ENCODE measurements at regions not wholly inside any gene's neighbourhood (a gene's known extent, or its start where the extent isn't known, plus 50 kb on each side); places are given as distances from the start of the nearest gene placed in this dataset.

DNA sequence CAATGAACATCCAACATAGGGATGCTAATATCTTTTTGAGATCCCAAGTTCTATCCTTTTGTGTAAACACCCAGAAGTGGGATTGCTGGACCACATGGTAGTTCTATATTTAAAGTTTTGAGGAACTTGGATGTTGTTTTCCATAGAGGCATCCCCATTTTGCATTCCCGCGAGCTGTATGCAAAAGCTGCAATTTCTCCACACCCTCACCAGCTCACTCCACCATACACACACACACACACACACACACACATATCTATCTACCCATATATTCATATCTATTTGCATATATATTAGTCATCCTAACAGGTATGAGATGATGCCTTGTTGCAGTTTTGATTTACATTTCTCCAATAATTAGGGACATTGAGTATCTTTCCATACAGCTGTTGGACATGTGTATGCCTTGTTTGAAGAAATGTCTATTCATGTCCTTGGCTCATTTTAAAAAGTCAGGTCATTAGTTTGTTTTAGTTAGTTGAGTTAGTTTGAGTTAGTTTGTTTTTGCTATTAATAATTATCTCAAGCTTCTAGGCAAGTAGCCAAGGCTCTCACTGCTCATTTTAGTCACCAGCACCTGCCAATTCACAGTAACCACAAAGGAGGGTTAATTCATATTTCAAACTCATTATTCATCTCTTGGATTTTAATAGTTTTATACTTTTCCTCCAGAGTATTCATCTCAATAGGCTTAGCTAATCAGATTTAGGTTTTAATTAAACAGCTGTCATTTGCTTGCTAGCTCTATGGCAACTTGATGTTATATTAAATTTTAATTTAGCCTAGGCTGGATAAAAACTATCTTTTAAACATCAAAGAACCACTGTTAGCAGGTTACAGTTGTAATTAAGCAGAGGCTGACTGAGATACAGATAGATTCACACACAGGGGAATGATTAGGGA, 1435.9 kb upstream of the TMEM132C start:
- no peak for ATAC-seq (replicated peaks in 1 of 2)
- no peak overlapping the region for H3K4me3 Mint-ChIP-seq
- DNase-seq, result no peak
- H3K4me1 Mint-ChIP-seq (ENCODE audit: low read depth), result no peaks in the 10 kb centered on the region
- peaks cover 6% of the 10 kb centered on the region in 2 donors for H3K36me3 Mint-ChIP-seq (ENCODE audit: insufficient read depth in 2 of 2)
- H3K27ac Mint-ChIP-seq, result no peak overlapping the region
- H3K9me3 Mint-ChIP-seq, result peaks cover 1 to 9% of the 10 kb centered on the region in 2 donors
- peaks cover 11% of the 10 kb centered on the region for H3K27me3 Mint-ChIP-seq (ENCODE audit: low read depth)

DNA sequence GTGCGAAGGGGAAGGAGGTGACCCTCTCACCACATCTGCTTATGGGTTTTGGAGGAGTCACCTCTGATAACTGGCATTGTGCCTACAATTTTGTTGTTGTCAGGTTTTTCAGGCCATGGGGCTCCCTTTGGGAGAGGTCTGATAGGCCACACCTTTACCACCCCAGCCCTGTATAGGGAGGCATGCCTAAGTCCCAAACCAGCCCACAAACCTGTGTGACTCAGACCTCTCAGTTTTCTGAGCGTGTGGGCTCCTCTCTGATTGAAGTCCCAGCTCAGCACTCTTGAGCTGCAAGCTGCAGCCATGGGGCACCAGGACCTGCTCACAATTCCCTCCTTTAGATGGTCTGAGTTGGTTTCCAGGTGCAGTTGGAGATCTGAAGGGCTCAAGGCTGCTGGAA, 1429.3 kb upstream of the TMEM132C start:
- Mint-ChIP-seq H3K4me1 (ENCODE audit: low read depth) (no peaks in the 10 kb centered on the region), H3K27ac (no peak overlapping the region), H3K4me3 (no peak overlapping the region), H3K36me3 (ENCODE audit: insufficient read depth in 2 of 2) (peaks cover 10 to 12% of the 10 kb centered on the region in 2 donors), H3K27me3 (ENCODE audit: low read depth) (peaks cover 4% of the 10 kb centered on the region), H3K9me3 (peaks cover 5 to 11% of the 10 kb centered on the region in 2 donors)
- DNase-seq (no peak), ATAC-seq (replicated peaks in 1 of 2) (no peak)

DNA sequence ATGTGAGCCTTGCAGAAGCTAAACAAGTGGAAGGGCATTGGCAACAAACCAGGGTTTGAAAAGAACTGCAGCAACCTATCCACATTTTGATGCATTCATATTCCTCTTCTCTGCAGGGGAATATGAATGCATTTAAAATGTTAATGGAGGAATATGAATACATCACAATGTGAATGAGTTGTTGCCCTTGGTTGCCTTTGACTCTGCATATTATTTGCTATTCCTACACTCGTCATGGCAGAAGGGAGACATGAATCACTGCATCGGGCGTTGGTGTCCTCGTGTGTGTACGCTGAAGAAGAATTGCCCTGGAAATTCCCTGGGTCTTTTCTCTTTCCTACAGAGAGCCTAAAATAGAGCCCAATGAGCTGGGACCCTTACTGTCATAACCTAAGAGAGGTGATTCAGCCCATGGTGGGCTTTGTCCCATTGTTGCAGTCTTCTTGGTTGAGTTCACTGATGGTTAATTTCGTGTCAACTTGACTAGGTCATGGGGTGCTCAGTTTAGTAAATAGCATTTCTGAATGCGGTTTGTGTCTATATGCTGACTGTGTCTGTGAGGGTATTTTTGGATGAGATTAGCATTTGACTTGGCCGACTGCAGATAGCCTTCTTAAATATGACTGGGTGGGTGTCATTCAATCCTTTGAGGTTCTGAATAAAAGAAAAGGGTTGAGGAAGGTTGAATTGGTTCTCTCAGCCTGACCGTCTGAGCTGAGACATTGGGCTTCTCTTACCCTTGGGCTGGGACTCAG, 1422.9 kb upstream of the TMEM132C start:
- Mint-ChIP-seq H3K27ac (no peak overlapping the region), H3K36me3 (ENCODE audit: insufficient read depth in 2 of 2) (no peaks in the 10 kb centered on the region), H3K27me3 (ENCODE audit: low read depth) (no peaks in the 10 kb centered on the region), H3K9me3 (peaks cover 3 to 5% of the 10 kb centered on the region in 2 donors), H3K4me3 (no peak overlapping the region), H3K4me1 (ENCODE audit: low read depth) (no peaks in the 10 kb centered on the region)
- DNase-seq, result no peak
- no peak for ATAC-seq (replicated peaks in 1 of 2)

DNA sequence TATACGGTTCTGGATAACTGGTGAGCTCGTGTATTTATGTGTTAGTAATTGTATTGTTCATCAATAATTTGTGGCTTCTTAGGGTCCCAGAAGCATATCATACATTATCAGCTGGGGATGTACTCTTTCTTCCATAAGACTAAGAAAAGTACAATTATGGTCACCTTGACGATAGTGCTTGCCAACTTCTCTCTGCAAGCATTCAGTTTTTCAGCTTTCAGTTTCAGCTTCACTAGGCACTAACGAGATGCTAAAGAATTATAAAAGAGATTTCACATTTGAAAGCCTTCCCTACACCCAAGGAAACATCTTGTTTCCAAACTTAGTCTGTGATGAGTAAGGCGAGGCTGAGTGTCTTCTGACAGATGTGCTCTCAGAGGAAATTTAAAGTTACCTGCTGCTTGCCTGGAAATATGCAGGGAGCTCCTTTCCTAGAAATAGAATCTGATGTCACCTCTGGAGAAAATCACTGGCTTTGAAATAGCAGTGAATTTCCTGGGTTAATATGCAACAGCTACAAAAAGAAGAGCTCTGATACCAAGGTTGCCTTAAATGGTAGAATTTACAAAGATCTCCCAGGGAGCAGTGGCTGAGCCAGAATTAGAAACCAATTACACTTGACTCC, 1419.9 kb upstream of the TMEM132C start:
- Mint-ChIP-seq H3K9me3 (peaks cover 3 to 5% of the 10 kb centered on the region in 2 donors), H3K27ac (no peak overlapping the region), H3K4me3 (no peak overlapping the region), H3K36me3 (ENCODE audit: insufficient read depth in 2 of 2) (no peaks in the 10 kb centered on the region), H3K4me1 (ENCODE audit: low read depth) (no peaks in the 10 kb centered on the region), H3K27me3 (ENCODE audit: low read depth) (no peaks in the 10 kb centered on the region)
- ATAC-seq (replicated peaks in 1 of 2), result no peak
- no peak for DNase-seq

DNA sequence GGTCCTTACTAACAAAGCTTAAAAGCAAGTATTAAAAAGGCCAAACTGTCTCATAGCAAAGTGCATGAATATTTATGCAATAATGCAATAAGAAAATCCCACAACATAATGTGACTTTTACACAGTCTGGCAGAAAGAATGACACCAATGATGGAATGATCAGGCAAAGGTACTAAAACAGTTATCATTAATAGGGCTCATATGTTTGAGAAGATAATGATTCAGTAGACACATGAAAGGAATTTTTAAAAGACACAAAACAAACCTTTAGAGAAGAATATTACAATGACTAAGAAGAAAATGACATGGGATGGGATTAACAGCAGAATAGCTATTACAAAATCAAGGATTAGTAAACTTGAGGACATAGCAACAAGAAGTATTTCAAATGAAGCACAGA, 1411.2 kb upstream of the TMEM132C start:
- no peak overlapping the region for H3K4me3 Mint-ChIP-seq
- no peaks in the 10 kb centered on the region for H3K9me3 Mint-ChIP-seq
- H3K27ac Mint-ChIP-seq, result no peak overlapping the region
- no peaks in the 10 kb centered on the region for H3K4me1 Mint-ChIP-seq (ENCODE audit: low read depth)
- DNase-seq (no peak), ATAC-seq (replicated peaks in 1 of 2) (no peak)
- H3K27me3 Mint-ChIP-seq (ENCODE audit: low read depth), result no peaks in the 10 kb centered on the region
- H3K36me3 Mint-ChIP-seq (ENCODE audit: insufficient read depth in 2 of 2), result no peaks in the 10 kb centered on the region

DNA sequence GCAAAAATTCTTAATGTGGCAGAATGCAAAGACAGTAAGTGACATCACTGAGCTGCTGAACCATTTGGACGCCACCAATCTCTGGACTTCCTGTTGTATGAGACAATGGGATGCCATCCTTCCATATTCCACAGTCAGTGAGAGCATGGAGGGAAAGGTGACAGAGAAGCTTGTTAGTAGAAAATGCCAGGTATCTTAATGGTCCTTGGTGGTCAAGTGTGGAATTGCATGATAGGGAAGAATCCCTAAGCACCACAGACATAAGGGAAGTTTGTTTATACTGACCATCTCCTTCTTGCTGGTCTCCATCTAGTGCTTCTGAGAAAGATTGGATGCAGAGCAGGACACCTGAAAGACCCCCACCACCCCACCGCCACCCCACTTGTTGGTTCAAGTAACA, 1410.0 kb upstream of the TMEM132C start:
- Mint-ChIP-seq H3K36me3 (ENCODE audit: insufficient read depth in 2 of 2) (no peaks in the 10 kb centered on the region), H3K4me3 (no peak overlapping the region)
- DNase-seq, result no peak

DNA sequence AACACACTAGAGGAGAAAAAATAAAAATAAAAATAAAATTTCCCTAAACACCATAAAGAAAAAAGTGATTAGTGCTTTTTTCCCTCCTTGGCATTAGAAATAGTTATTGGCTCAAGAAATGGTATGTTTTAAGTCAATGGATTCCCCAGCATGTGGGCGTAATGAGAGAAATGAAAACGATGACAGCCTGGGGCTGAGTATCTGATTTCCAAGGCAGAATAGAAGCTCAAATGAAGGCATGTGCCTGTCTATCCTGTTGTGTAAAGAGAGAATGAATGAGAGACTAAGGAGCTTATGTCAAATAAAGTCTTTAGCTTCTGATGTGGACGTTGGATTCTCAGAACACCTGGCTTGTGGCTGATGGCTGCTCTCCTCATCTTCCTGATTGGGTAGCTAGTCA, 1408.4 kb upstream of the TMEM132C start:
- Mint-ChIP-seq H3K9me3 (no peaks in the 10 kb centered on the region), H3K4me1 (ENCODE audit: low read depth) (no peaks in the 10 kb centered on the region), H3K36me3 (ENCODE audit: insufficient read depth in 2 of 2) (no peaks in the 10 kb centered on the region), H3K27ac (no peak overlapping the region), H3K4me3 (no peak overlapping the region), H3K27me3 (ENCODE audit: low read depth) (no peaks in the 10 kb centered on the region)
- DNase-seq (no peak), ATAC-seq (replicated peaks in 1 of 2) (no peak)

More for the DNA sequence above, 1410.0 kb upstream of the TMEM132C start:
- Mint-ChIP-seq H3K9me3 (no peaks in the 10 kb centered on the region), H3K4me1 (ENCODE audit: low read depth) (no peaks in the 10 kb centered on the region), H3K27me3 (ENCODE audit: low read depth) (no peaks in the 10 kb centered on the region), H3K27ac (no peak overlapping the region)
- no peak for ATAC-seq (replicated peaks in 1 of 2)

DNA sequence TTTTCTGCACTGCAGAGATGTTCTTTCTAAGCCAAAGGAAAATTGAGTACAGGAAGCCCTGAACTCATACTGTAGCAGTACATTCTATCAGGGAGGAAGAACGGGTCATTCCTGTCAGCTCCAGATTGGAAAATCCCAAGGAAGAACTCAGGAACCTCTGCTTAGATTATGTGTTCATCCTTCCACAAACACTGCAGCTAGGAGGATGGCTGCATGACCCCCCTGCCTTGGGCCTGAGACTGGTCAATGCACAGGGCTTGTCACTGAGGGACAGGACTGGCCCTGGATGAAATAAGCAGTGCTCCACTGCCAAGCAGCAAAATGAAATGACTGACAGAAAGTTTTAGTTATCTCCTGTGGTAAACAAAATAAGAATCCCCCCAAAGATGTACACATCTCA, 1406.8 kb upstream of the TMEM132C start:
- ATAC-seq (replicated peaks in 1 of 2), result no peak
- Mint-ChIP-seq H3K36me3 (ENCODE audit: insufficient read depth in 2 of 2) (no peaks in the 10 kb centered on the region), H3K9me3 (peaks cover 0 to 3% of the 10 kb centered on the region in 2 donors), H3K27ac (no peak overlapping the region), H3K4me1 (ENCODE audit: low read depth) (no peaks in the 10 kb centered on the region), H3K27me3 (ENCODE audit: low read depth) (no peaks in the 10 kb centered on the region), H3K4me3 (no peak overlapping the region)
- no peak for DNase-seq

DNA sequence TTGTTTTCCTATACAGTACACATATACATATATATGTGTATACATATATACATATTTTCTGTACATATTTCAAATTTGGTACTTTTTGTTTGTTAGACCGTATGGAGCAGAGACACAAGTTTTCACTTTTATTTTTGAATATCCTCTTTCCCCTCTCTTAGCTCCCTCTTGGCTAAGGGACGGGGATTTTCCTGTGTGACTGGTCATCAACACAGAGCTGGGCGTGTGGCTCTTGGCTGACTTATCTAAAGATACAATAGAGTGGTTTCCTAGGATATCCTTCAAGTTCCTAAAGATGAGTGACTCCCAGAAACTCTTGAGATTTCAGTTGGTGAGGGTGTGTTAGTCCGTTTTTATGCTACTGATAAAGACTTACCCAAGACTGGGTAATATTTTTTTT, 1404.5 kb upstream of the TMEM132C start:
- Mint-ChIP-seq H3K27ac (no peak overlapping the region), H3K4me1 (ENCODE audit: low read depth) (no peaks in the 10 kb centered on the region), H3K27me3 (ENCODE audit: low read depth) (no peaks in the 10 kb centered on the region), H3K36me3 (ENCODE audit: insufficient read depth in 2 of 2) (no peaks in the 10 kb centered on the region), H3K4me3 (no peak overlapping the region), H3K9me3 (peaks cover 0 to 3% of the 10 kb centered on the region in 2 donors)
- no peak for ATAC-seq (replicated peaks in 1 of 2)
- no peak for DNase-seq

DNA sequence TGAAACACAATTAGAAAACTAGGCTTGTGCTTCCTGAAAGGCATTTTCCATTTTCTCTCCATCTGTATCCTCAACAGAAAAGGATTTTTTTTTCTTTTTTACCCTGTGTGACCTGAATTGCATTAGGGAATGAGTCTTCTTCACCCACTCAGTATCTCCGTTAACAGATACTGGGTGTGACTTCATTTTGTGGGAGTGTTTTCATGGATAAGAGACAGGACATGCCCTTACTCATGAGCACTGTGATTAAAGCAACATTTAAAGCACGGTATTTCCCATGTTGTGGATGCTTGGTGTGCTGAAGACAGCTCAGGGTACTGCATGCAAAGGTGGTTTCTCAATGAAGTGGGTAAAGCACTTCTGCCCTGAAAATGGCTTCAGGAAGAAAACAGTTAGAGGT, 1397.3 kb upstream of the TMEM132C start:
- H3K4me3 Mint-ChIP-seq, result no peak overlapping the region
- no peaks in the 10 kb centered on the region for H3K27me3 Mint-ChIP-seq (ENCODE audit: low read depth)
- ATAC-seq (replicated peaks in 1 of 2) (no peak), DNase-seq (no peak)
- H3K9me3 Mint-ChIP-seq, result no peaks in the 10 kb centered on the region
- H3K4me1 Mint-ChIP-seq (ENCODE audit: low read depth), result no peaks in the 10 kb centered on the region
- no peak overlapping the region for H3K27ac Mint-ChIP-seq
- H3K36me3 Mint-ChIP-seq (ENCODE audit: insufficient read depth in 2 of 2), result no peaks in the 10 kb centered on the region

DNA sequence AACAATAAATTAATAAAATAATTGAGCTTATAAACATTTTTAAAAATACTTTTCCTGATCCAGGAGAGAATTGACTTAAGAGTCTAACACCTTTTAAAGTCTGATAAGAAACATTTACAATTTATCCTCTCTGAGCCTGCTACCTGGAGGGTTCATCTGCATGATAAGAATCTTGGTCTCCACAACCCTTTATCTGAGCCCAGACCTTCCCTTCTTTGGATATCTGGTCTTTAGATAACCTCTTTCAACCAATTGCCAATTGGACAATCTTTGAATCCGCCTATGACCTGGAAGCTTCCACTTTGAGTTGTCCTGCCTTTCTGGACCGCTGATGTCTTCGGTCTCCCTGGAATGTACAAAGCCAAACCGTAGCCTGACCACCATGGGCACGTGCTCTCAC, 1393.3 kb upstream of the TMEM132C start:
- Mint-ChIP-seq H3K27me3 (ENCODE audit: low read depth) (no peaks in the 10 kb centered on the region), H3K27ac (no peak overlapping the region), H3K4me3 (no peak overlapping the region), H3K4me1 (ENCODE audit: low read depth) (no peaks in the 10 kb centered on the region), H3K9me3 (no peaks in the 10 kb centered on the region), H3K36me3 (ENCODE audit: insufficient read depth in 2 of 2) (no peaks in the 10 kb centered on the region)
- ATAC-seq (replicated peaks in 1 of 2) (no peak), DNase-seq (no peak)

DNA sequence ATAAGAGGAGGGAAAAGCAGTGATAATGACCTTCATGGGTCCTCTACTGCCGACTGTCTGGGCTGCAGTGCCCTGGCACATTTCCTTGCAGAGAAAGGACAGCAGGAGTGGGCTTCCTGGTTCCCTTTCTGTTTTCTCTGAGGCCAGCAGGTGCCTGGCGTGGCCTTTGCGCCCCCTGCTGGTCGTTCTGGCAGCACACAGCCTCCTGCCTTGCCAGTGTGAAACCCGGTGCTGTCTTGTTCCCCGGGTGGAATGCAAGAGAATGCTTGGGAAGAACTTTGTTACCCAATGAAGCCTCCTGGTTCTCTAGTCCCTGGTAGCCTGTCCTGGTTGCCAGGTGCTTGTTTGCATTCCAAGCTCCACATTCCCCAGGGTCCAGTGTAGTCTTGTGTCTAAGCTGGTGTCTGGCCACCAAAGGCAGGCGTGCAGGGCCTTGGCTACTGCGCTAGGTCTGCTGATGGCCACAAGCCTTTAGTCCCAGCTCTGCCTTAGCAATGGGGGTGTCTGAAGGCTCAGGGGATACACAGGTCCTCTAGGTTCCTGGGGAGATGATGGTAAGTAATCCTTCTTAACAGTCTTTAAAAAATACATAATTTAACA, 1392.4 kb upstream of the TMEM132C start:
- H3K4me3 Mint-ChIP-seq, result no peak overlapping the region
- H3K36me3 Mint-ChIP-seq (ENCODE audit: insufficient read depth in 2 of 2), result no peaks in the 10 kb centered on the region
- DNase-seq (peak; percentile 48 to 75), ATAC-seq (replicated peaks in 1 of 2) (peak; percentile 37 to 73)
- H3K27me3 Mint-ChIP-seq (ENCODE audit: low read depth), result no peaks in the 10 kb centered on the region
- H3K9me3 Mint-ChIP-seq, result no peaks in the 10 kb centered on the region
- no peaks in the 10 kb centered on the region for H3K4me1 Mint-ChIP-seq (ENCODE audit: low read depth)
- no peak overlapping the region for H3K27ac Mint-ChIP-seq

DNA sequence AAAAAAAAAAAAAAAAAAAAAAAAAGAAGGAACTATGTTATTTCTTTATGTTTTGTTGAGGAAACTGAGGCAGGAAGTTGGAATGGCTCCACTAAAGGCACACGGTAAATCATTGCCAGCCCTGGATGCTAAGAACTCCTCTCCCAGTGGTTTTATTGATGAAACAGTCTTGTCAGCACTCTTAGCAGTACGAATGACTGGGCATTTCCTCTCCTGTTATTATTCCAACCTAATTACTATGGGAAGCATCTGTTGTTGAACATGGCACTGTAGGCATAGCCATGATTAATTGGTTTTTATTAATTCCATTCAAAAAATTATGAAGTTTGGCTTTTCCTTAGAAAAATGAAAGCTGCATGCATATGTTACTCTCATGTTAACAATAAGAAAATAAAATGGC, 1387.1 kb upstream of the TMEM132C start:
- H3K4me3 Mint-ChIP-seq, result no peak overlapping the region
- ATAC-seq (replicated peaks in 1 of 2), result no peak
- DNase-seq, result no peak
- H3K9me3 Mint-ChIP-seq, result no peaks in the 10 kb centered on the region
- no peaks in the 10 kb centered on the region for H3K4me1 Mint-ChIP-seq (ENCODE audit: low read depth)
- H3K27ac Mint-ChIP-seq, result no peak overlapping the region
- no peaks in the 10 kb centered on the region for H3K36me3 Mint-ChIP-seq (ENCODE audit: insufficient read depth in 2 of 2)
- no peaks in the 10 kb centered on the region for H3K27me3 Mint-ChIP-seq (ENCODE audit: low read depth)
